DOHH2 (cell line): ENCODE measurements at regions not wholly inside any gene's neighbourhood (a gene's known extent, or its start where the extent isn't known, plus 50 kb on each side); places are given as distances from the start of the nearest gene placed in this dataset.

Source experiments
- CTCF ChIP-seq: fragments of 200-600 bp; sonication (generic); IDR thresholded peaks from one replicate; pipeline ENCODE4 v1.5.1; 2014; ENCODE audit warnings: antibody characterized with exemption, mild to moderate bottlenecking, low read depth, low read length; ENCODE audit not compliant: poor library complexity, severe bottlenecking
- EZH2phosphoT487 ChIP-seq: fragments of 200-600 bp; sonication (generic); IDR thresholded peaks from 2 replicates; pipeline ENCODE4 v1.6.1; 2017; ENCODE audit warnings: borderline replicate concordance, mild to moderate bottlenecking, antibody characterized with exemption, low read length, moderate library complexity, mixed read lengths

GRCh38 chr17:73895157-73895556, 250.9 kb upstream of the SDK2 start:
- TF ChIP-seq CTCF (no peak), EZH2phosphoT487 (no peak)
